ENCODE measurements at regions not wholly inside any gene's neighbourhood (a gene's known extent, or its start where the extent isn't known, plus 50 kb on each side); places are given as distances from the start of the nearest gene placed in this dataset.
"Not testable (repeated sequence)": the region's sequence is repeated elsewhere in the genome, so short reads cannot be mapped to it uniquely, and the experiment has no call there.

DNA sequence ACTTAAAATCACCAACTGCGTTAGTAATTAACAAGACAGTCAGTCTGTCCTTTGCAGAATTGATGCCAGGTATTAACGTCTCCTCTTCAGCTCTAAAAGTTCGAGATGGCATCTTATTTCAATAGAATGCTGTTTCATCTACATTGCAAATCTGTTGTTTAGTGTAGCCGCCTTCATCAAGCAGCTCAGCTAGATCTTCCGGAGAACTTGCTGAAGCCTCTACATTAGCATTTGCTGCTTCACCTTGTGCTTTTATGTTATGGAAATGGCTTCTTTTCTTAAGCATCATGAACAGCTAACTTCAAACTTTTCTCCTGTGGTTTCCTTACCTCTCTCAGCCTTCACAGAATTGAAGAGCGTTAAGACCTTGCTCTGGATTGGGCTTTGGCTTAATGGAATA is 95.5 kb upstream of the FAM20C start:
- DNase-seq (ENCODE audit: low spot score) = no peak

DNA sequence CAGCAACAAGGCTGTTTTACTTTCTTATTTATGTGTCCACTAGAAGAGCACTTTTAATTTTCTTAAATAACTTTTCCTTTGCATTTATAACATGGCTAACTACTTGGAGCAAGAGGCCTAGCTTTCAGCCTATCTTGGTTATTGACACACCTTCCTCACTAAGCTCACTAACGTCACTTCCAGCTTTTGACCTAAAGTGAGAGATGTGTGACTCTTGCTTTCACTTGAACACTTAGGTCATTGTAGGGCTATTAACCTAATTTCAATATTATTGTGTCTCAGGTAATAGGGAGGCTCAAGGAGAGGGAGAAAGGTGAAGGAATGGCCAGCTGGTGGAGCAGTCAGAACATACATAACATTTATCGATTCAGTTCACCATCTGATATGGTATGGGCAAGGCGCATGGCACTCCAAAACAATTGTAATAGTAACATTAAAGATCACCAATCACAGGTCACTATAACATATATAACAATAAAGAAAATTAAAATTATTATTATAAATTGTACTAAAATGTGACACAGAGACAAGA is 95.0 kb upstream of the FAM20C start:
- no peak for DNase-seq (ENCODE audit: low spot score)

DNA sequence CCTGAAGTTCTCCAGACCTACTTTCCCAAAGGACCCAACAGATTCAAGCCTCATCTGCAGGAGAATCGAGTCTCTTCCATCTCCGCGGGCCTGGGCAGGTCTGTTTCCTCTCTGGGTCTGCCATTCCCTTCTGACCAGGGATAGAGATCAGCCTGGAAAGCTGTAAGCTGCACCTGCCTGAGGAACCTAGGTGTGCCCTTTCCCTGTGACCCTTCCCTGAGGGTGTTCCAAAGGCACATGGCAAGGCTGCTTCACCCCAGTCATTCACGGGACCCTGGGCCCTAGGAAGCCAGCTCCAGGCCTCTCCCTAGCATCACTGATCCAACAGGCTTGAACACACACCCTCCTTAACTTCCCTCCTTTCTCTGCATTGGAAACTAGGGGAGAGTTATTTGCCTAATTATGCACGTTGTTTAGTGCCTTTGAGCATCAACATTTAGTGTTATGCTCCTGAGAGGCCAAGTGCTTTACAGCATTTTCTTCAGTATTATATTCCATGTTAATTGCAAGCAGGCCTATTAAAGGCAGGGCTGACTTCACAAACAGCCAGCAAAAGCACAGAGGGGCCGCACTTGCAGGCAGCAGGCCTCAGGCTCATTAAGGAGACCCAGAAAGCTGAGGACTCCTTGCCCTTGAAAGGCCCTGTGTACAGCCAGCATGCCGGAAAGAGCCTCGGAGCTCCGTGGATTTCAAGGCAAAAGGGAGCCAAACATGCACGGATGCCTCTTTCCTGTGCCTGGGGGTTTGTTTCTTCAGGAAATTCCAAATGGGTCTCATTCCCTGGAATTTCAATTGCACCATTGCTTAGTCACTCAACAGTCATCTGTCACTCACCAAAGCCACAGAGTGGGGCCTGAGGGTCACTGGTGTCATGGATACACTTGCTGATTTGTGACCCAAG is 91.0 kb upstream of the FAM20C start:
- no peak for DNase-seq (ENCODE audit: low spot score)

DNA sequence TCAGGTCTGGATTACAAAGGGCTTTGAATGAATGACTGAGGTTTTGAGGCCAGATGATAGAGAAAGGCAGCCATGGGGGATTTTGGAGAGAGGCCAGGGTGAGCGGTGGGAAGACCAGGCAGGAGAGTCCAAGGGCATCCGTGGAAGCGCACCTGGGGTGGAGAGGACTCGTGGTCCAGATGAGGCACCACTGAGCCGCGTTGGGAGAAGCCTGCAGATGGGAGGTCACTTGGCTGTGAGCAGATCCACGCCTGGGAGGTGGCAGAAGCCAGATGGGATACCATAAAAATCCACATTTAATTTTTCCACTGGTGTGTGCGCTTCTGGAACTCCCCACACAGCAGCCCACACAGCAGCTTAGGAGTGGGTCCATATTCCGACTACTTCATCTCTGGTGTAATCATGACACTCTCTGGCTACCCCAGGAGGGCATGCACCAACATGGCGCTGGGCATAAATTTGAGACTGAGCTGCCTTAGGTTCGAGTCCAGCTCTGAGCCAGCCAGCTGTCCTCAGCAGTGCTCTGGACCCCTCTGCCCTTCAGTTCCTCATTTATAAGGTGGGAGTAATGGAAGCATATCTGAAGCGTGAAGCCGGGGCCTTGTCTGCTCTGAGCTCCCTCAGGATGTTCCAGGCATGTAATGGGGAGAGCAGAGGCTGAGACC is 90.2 kb upstream of the FAM20C start:
- DNase-seq (ENCODE audit: low spot score) = no peak

DNA sequence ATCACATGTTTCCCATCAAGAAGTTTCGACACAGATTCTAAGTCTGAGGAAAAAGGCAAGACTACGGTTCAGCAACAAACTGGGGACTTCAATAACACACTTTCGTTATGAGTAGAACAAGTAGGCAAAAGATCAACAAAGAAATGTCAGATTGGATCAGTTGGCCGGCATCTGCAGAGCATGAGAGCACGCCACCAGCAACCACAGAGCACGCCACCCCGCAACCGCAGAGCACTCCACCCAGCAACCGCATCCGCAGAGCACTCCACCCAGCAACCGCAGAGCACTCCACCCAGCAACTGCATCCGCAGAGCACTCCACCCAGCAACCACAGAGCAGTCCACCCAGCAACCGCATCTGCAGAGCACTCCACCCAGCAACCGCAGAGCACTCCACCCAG is 89.7 kb upstream of the FAM20C start:
- DNase-seq (ENCODE audit: low spot score) = no peak

DNA sequence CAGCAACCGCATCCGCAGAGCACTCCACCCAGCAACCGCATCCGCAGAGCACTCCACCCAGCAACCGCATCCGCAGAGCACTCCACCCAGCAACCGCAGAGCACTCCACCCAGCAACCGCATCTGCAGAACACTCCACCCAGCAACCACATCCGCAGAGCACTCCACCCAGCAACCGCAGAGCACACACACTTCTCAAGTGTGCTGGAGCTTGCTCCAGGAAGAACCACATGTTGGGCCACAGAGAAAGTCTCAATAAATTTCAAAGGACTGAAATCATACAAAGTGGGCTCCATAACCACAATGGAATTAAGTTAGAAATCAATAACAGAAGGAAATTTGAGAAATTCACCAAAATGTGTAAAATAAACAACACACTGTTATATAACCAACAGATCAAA is 88.4 kb upstream of the FAM20C start:
- not testable (repeated sequence) for DNase-seq (ENCODE audit: low spot score)

DNA sequence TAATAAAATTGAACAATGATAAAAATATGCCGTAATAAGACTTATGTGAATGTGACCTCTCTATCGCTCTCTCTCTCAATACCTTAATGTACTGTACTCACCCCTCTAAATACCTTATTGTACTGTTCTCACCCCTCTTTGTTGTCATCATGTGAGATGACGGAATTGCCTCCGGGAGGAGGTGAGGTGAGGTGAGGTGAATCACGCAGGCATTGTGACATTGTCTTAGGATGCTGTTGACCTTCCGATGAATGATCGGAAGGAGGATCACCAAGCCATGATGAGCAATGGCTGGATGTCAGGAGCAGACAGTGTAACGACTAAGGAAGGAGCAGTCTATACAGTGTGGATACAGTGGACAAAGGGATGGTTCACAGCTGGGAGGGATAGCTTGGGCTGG is 87.4 kb upstream of the FAM20C start:
- no peak for DNase-seq (ENCODE audit: low spot score)

DNA sequence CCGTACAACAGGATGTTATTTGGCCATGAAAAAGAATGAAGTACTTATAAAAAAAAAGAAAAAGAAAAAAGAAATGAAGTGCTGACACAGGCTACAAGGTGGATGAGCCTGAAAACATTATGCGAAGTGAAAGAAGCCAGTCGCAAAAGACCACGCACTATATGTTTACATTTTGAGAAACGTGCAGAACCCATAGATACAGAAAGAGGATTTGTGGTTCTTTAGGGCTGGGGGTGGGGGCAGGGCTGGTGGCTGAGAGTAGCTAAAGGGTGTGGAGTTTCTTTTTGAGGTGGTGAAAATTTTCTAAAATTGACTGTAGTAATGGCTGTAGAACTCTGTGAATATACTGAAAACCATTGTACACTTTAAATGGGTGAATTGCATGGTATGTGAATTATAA is 86.0 kb upstream of the FAM20C start:
- no peak for DNase-seq (ENCODE audit: low spot score)

DNA sequence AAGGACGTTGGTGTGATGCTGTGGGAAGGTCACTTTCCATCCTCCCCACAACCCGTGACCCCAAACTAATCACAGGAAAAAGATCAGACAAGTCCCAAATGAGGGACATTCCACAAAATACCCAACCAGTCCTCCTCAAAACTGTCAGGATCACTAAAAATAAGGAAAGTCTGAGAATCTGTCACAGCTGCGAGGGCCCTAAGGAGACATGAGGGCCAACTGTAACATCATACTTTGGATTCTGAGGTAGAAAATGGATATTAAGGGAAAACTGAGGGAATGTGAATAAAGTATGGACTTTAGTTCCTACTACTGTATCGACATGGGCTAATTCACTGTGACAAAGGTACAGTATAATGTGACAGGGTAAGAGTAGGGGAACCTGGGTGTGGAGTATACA is 85.1 kb upstream of the FAM20C start:
- DNase-seq (ENCODE audit: low spot score) = no peak

DNA sequence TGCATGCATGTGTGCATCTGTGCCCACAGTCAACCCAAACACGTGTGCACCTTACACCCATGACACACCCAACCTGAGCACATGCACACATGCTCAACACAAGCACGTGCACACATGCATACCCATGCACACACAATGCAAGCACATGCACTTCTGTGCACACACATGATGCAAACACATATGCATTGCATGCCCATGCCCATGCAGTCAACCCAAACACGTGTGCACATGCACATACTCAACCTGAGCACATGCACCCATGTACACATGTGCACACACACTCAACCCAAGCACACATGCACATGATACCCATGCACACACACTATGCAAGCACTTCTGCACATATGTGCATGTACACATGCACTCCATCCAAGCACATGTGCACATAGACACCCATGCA is 84.5 kb upstream of the FAM20C start:
- DNase-seq (ENCODE audit: low spot score) = no peak

DNA sequence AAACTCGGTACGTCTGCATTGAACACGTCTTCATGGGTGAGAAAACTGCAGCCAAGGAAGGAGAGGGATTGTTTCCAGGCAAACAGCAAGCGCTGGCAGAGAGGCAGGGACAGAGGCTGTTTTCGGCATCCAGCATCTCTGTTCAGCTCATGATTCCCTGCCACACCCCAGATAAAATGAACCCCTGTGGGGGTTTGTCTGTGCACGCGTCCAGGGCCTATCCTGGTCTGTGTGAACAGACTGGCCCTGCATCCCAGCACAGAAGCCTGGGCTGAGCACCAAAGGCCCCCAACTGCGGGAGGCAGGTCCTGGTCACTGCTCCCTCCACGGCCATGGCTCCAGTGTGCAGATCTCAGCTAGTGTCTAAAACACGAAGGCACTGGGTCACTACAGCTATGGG is 83.3 kb upstream of the FAM20C start:
- DNase-seq (ENCODE audit: low spot score) = no peak

DNA sequence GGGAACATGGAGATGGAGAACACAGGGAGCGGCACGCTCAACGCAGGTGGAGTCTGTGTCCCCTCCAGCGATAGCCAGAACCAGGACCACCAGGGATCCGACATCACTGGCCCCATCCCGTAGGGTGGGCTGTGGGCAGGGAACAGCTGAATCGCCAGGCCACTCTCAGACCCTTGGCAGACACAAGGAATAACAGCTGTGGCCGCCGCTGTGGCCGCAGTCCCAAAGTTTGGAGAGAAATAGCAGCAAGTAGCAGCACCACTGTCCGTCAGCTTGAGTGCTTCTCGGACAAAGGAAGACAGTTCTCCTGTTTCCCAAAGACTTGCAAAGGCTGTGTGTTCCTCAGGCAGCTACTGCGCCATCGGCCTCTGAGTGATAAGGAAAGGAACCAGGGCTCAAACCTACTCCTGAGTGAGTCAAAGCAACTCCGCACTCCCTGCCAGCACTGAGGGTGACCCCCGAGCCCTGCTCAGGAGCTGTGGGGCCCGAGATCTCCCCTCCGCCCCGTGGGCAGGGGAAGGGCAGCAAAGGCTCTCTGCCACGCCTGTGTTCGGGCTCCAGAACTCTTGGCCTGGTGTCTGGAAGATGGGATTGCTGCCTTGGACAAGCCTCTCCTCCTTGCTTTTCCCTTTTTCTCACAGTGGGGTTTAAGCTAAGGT is 82.3 kb upstream of the FAM20C start:
- no peak for DNase-seq (ENCODE audit: low spot score)

DNA sequence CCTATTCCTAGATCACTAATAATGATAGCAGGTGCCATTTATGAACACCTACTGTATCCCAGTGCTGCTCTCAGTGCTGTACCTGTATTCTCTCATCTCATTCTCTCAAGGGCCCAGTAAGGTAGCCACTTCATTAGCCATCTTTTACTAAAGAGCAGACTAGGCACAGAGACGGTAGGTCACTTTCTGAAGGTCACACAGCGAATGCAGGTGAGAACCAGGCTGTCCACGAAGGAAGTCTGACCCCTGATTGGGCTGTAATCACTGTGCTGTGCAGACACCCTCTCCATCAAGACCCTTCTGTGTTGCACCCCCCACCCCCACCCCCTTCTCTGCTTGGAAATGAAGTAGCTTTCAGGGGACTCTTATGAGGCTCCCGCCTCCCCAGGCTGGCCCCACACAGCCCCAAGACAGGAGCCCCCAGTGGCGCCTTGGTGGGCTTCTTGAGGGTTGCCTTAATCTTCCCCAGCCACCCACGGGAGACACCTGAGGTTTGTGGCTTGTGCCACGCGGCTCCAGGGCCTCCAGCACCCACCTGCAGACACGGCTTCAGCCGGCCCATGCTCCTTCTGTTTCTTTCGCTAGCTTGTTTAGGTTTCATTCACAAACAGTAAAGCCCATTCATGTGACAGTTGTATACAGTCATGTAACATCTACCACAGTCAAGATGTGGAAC is 81.7 kb upstream of the FAM20C start:
- no peak for DNase-seq (ENCODE audit: low spot score)

DNA sequence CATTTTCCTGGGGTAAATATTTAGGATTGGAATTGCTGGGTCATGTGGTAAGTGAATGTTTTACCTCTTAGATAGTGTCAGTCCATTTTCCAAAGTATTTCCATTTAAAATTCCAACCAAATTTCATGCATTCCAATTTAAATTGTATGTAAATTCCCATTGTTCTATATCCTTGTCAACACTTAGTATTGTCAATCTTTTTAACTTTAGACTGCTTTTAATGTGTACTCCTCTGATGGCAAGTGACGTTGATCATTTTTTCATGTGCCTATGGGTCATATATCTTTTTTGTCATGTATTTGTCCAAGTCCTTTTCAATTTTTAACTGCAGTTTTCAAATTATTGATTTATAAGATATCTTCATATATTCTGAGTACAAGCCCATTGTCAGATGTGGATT is 80.8 kb upstream of the FAM20C start:
- DNase-seq (ENCODE audit: low spot score) = no peak

DNA sequence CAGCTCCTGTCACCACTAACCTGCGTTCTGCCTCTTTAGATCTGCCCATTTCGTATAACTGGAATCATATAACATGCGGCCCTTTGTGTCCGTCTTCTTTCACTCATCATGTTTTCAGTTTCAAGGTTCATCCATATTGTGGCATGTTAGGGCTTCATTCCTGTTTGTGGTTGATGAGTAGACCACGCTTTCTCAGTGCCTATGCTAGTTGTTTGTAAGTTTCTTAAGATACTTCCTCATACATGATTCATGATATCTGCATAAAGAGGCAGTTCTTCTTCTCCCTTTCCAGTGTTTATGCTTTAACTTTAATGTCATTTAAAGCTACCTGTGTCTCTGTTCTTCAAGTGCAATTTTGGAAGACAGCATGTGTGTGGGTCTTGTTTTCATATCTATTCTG is 79.5 kb upstream of the FAM20C start:
- DNase-seq (ENCODE audit: low spot score) = no peak

DNA sequence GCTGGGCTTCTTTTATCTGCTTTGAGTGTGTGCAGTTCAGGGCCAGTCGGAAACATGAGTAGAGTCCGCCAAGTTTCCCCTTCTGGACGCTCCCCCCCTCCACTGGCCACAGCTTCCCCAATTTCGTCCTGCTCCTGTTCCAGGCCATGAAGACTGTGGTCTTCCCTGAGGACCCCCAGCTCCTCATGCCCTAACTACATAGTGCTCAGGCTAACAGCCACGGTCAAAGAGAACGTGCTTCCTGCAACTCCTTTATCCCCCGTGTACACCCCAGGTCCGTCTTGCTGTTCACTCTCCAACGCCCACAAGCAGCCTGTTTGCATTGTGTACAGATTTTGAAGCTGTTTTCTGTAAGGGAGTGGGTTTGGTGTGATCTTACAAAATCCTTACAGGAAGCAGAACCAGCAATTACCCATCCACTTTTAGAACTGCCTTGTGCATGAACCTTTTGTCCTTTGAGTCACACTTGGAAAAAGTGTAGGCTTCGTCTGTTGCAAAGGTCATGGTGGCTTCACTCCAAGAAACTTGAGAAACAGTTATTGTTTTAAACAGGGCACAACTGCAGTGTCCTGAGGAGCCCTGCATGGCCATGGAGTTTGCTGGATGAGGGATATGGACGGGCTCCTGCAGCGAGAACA is 77.0 kb upstream of the FAM20C start:
- DNase-seq (ENCODE audit: low spot score) = no peak

DNA sequence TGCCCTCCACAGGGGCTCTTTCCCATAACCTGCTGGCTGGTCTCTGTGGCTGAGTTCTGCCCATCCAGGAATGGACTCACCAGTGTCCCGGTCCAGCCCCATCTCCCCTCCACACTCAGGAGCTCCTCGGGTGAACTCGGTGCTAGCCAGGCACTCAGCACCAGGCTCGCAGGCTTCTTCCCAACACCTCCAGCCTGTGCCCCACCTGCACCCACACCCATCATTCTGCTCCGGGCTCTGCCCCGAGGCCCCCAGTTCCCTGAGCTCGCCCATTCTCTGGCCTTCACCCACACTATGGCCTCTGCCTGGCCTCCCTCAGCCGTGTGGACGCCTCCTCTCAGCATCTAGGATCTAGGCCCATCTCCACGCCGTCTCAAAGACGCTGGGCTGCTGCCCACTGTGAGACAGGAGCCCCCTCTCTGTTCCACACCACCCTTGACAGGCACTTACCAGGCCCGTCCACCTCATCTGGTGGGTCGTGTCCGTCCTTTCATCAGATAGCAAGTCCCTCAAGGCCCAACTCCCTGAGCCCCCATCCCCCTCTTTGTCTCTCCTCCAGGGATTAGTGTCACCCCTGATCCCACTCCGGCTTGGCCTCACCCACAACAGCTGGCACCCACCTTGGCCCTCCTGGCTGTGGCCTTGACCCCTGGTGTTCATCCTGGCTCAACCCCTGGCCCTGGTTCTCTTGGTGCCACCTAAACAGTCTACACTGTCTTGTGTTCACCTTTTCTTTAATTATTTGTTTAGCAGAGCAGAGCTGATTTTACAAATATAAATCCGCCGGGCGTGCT is 76.0 kb upstream of the FAM20C start:
- no peak for DNase-seq (ENCODE audit: low spot score)

DNA sequence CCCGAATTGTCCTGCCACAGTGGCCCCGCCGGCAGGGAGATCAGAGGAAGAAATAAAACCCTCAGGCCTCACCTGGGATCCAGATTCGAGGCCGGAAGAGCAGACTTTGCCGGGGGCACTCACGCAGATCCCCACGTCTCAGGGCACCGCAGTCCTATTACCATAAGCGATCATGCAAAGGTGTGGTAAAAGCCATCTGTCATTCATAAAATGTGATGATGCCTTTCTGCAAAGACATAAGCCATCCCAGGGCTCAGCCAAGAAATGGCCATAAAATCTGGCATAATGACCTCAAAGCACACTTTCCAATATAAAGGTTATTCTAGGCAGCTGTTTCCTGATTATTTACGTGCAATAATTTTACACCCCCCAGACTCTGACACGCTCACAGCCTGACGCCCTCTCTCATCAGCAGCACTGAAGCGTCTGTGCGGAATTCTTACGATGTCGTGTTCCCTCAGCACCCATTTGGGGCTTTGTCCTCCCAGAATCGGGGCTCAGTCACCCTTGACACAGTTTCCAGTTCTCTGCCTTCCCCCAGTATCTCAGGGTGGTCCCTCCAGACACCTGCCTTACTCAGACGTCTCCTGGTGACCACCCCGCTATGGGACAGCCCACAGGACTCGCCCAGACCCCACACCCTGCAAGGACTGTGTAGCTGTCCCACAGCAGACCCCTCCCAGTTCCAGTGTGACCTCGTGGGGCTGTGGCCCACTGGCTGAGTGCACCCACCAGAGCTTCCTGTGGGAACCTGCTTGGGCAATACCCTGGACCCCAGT is 74.3 kb upstream of the FAM20C start:
- DNase-seq (ENCODE audit: low spot score) = no peak

DNA sequence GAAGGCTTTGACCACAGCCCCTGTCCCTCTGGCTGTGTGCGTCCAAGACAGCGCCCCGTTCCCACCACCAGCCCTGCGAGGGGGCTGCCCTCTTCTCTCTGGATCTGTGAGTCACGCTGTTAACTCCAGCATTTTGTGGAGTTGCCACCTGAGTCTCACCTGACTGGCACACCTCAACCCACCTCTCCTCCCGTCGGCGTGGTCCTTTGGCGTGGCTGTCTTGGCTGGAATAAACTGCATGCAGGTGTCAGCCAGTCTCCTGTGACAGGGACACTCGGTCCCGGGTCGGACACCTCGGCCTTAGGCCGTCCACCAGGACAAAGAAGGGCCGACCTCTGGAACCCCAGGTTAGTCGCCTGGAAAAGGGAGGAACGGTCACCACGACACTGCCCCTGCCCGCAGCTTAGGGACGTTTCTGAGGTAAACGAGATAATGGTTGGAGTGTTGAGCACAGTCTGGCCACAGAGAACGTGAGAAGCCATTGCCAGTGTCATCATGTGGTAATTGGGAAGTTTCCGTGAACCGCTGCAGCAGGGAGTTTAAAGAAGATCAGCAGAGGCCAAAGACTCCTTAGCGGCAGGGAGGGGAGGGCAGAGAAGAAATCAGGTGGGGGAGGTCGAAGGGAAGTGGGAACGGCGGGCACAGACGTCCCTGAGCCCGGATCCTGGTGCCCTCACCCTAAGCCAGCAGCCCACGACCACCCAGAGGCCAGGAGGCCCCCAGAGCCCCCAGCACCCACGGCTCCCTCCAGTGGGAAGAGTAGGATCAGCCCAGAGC is 73.6 kb upstream of the FAM20C start:
- DNase-seq (ENCODE audit: low spot score) = no peak

Data from SK-N-DZ (cell line).